ENCODE measurements at regions not wholly inside any gene's neighbourhood (a gene's known extent, or its start where the extent isn't known, plus 50 kb on each side); places are given as distances from the start of the nearest gene placed in this dataset.

- no peak for DNase-seq (ENCODE audit: extremely low read depth in 1 of 11, low read depth in 9 of 11, low spot score in 4 of 11)
Measured at GRCh38 chr6:62362097-62362496, 76.1 kb upstream of the KHDRBS2 start.

- DNase-seq (ENCODE audit: extremely low read depth in 1 of 11, low read depth in 9 of 11, low spot score in 4 of 11), result no peak
Measured at GRCh38 chr6:62357835-62358234, 71.8 kb upstream of the KHDRBS2 start.

- DNase-seq (ENCODE audit: extremely low read depth in 1 of 11, low read depth in 9 of 11, low spot score in 4 of 11), result no peak
Measured at GRCh38 chr6:62354261-62354660, 68.2 kb upstream of the KHDRBS2 start.

- DNase-seq (ENCODE audit: extremely low read depth in 1 of 11, low read depth in 9 of 11, low spot score in 4 of 11), result no peak
Measured at GRCh38 chr6:62345962-62346689, 60.1 kb upstream of the KHDRBS2 start.

GRCh38 chr6:62345446-62345845, 59.4 kb upstream of the KHDRBS2 start:
- DNase-seq (ENCODE audit: extremely low read depth in 1 of 11, low read depth in 9 of 11, low spot score in 4 of 11), result no peak

GRCh38 chr6:62344850-62345249, 58.8 kb upstream of the KHDRBS2 start:
- no peak for DNase-seq (ENCODE audit: extremely low read depth in 1 of 11, low read depth in 9 of 11, low spot score in 4 of 11)

- DNase-seq (ENCODE audit: extremely low read depth in 1 of 11, low read depth in 9 of 11, low spot score in 4 of 11), result no peak
Measured at GRCh38 chr6:62338477-62338876, 52.5 kb upstream of the KHDRBS2 start.
